ENCODE measurements at regions not wholly inside any gene's neighbourhood (a gene's known extent, or its start where the extent isn't known, plus 50 kb on each side); places are given as distances from the start of the nearest gene placed in this dataset.

DNA sequence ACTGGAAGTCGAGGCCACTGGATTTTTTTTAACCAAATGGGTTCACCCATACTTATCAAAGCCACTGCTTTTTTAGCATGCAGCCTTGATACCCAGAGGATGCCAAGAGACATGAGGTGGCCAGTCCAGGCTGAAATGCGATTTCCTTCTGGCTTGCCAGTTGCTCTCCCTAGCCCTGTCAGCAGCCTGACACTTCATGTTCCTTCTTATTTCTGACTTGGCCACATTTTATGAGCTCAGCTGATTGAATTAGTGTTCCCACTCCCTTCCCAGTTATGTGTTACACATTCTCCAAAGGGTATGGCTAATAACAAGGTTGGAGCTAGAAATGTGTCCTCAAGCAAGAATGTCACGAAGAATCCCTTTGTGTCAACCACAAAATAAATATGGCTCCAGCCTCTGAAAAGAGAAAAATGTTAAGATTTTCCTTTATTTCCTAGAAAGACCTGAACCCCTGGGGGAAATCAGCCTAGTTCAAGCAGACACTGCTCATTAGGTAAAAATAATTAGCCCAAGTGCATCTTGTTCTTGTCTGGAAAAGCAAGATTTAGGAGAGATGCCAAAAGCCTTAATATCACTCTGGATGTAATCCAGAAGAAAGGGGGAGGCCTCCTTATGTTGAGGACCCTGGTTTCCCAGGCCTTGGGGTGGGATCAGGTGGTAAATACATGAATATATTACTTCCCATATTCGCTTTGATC, 121.7 kb upstream of the TACR1 start:
- no peak overlapping the region for H3K4me3 ChIP-seq (replicated peaks in 1 of 2; ENCODE audit: low read depth in 2 of 2, low read length in 2 of 2)
- TF ChIP-seq, protein P1, sequence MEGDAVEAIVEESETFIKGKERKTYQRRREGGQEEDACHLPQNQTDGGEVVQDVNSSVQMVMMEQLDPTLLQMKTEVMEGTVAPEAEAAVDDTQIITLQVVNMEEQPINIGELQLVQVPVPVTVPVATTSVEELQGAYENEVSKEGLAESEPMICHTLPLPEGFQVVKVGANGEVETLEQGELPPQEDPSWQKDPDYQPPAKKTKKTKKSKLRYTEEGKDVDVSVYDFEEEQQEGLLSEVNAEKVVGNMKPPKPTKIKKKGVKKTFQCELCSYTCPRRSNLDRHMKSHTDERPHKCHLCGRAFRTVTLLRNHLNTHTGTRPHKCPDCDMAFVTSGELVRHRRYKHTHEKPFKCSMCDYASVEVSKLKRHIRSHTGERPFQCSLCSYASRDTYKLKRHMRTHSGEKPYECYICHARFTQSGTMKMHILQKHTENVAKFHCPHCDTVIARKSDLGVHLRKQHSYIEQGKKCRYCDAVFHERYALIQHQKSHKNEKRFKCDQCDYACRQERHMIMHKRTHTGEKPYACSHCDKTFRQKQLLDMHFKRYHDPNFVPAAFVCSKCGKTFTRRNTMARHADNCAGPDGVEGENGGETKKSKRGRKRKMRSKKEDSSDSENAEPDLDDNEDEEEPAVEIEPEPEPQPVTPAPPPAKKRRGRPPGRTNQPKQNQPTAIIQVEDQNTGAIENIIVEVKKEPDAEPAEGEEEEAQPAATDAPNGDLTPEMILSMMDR (IDR thresholded peaks at IDR 0.05; ENCODE audit: low read depth, low read length), result no peak
- no peak for DNase-seq (ENCODE audit: low read depth in 2 of 2)

DNA sequence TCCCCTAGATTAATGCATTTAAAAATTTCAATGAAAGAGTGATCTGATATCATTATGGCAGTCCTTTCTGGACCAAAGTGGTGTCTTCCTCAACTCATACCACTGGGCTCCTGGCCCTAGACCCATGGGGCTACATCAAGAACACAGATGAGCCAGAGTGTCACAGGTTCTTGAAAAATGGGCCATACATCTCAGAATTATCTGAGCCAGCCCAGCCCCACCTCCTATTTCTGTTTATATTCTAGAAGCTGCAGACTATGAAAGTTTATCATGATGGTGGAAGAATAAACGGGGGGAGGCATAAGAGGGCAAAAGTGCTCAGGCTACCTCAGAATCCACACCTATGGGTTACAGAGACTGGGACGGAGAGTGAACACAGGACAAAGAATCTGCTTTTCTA, 120.6 kb upstream of the TACR1 start:
- TF ChIP-seq, protein P1 (IDR thresholded peaks at IDR 0.05; ENCODE audit: low read depth, low read length), result no peak

DNA sequence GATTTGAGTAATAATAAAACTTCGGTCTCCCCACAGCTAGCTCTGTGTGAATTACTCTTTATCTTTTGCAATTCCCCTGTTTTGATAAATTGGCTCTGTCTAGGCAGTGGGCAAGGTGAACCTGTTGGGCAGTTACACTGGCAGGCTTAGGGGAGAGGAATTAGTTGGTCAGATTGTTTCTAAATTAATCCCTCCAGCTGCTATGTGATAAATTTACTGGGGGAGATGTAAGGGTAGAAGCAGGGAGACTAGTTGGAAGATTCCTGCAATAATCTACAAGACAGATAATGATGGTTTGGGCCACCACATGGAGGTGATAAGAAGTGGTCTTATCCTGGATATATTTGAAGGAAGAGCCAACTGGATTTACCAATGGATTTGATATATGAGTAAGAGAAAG, 118.5 kb upstream of the TACR1 start:
- TF ChIP-seq, protein P1 (IDR thresholded peaks at IDR 0.05; ENCODE audit: low read depth, low read length), result no peak
- DNase-seq (ENCODE audit: low read depth in 2 of 2), result no peak
- no peak overlapping the region for H3K4me3 ChIP-seq (replicated peaks in 1 of 2; ENCODE audit: low read depth in 2 of 2, low read length in 2 of 2)

More for the DNA sequence above, 120.6 kb upstream of the TACR1 start:
- DNase-seq (ENCODE audit: low read depth in 2 of 2), result no peak
- H3K4me3 ChIP-seq (replicated peaks in 1 of 2; ENCODE audit: low read depth in 2 of 2, low read length in 2 of 2), result no peak overlapping the region

DNA sequence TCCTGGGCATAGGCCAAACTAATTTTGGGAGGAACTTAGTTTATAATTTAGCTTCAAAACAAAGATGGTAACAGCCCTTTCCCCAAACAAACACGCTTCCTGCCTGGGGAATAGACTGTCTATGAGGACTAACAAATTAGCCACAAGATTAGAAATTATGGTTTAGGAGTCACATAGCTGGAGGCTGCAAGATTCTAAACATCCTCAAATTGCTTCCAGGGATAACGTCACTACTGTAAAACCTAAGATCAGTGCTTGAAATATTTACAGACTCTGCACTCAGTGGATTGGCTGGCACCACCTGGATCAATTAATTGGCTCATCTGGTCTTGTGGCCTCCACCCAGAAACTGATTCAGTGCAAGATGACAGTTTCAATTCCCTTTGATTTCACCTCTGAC, 118.0 kb upstream of the TACR1 start:
- TF ChIP-seq, protein P1 (IDR thresholded peaks at IDR 0.05; ENCODE audit: low read depth, low read length), result no peak
- DNase-seq (ENCODE audit: low read depth in 2 of 2), result no peak
- H3K4me3 ChIP-seq (replicated peaks in 1 of 2; ENCODE audit: low read depth in 2 of 2, low read length in 2 of 2), result no peak overlapping the region

DNA sequence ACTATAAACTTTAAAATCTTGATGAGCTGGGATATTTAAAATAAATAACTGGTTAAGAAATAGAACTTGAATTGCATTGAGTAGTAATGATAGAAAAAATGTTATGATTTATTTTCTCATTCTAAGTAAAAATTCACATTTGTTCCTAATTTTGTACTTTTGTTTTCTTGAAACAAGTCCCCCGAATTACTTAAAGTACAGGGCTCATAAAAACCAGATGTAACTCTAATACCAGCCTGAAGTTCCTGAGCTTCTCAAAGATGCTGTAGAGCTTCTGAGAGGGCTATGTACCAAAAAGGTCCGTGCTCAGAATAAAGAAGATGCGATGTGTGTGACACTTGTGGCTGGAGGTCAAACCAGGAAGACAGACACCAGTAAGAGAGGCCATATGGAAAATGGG, 116.1 kb upstream of the TACR1 start:
- no peak overlapping the region for H3K4me3 ChIP-seq (replicated peaks in 1 of 2; ENCODE audit: low read depth in 2 of 2, low read length in 2 of 2)
- no peak for DNase-seq (ENCODE audit: low read depth in 2 of 2)
- TF ChIP-seq, protein P1 (IDR thresholded peaks at IDR 0.05; ENCODE audit: low read depth, low read length), result no peak

DNA sequence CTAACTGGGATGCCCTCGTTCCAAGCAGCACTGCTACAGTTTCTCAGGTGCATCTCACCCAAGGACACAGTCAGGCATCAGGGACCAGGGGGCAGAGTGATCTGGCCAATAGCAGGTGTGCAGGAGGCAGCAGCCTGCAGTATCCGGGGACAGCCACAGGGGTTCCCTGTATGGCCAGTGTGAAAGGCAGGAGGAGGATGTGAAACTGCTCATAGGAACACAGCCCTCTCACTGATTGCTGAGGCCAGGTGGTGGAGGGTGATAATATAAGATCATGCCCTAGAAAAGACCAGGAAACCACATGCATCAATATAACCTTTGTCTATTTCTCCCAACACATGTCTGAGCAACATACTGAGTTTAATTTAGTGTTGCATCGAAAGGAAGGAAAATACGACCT, 112.7 kb upstream of the TACR1 start:
- DNase-seq (ENCODE audit: low read depth in 2 of 2), result no peak
- TF ChIP-seq, protein P1 (IDR thresholded peaks at IDR 0.05; ENCODE audit: low read depth, low read length), result peak; percentile 18
- no peak overlapping the region for H3K4me3 ChIP-seq (replicated peaks in 1 of 2; ENCODE audit: low read depth in 2 of 2, low read length in 2 of 2)

DNA sequence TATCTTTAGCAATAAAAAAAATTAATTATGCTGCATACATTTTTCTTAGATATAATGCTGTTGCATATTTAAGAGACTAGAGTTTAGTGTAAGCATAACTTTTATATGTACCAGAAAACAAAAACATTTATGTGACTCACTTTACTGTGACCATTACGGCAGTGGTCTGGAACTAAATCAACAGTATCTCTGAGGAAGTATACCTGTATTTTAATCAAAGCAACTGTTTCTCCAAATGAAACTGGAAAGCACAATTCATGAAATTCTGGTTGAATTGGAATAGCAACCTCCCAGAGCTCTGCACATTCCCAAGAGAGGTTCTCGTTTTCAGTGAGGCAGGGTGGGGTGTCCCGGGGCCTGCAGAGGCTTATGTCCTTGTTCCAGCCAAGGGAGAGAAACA, 112.2 kb upstream of the TACR1 start:
- TF ChIP-seq, protein P1 (IDR thresholded peaks at IDR 0.05; ENCODE audit: low read depth, low read length), result no peak
- no peak overlapping the region for H3K4me3 ChIP-seq (replicated peaks in 1 of 2; ENCODE audit: low read depth in 2 of 2, low read length in 2 of 2)
- no peak for DNase-seq (ENCODE audit: low read depth in 2 of 2)

Data from cardiac fibroblast (primary cell).